HFF-Myc (cell line): ENCODE measurements at regions not wholly inside any gene's neighbourhood (a gene's known extent, or its start where the extent isn't known, plus 50 kb on each side); places are given as distances from the start of the nearest gene placed in this dataset.
"Not testable (repeated sequence)": the region's sequence is repeated elsewhere in the genome, so short reads cannot be mapped to it uniquely, and the experiment has no call there.

ENCODE experiments used
- DNase-seq: peaks from one replicate; pipeline ENCODE4 v3.0.0-alpha.2; 2011; ENCODE audit warnings: low read depth; ENCODE audit errors: extremely low read depth
- H3K4me3 ChIP-seq: replicated peaks from 2 replicates; pipeline ENCODE4 v1.5.1; 2011; ENCODE audit warnings: low read depth, mild to moderate bottlenecking, control low read depth, low read length
- TF ChIP-seq, protein P1 (sequence below): IDR thresholded peaks from 2 replicates; pipeline ENCODE4 v1.5.1; 2012; ENCODE audit warnings: mild to moderate bottlenecking, low read depth, low read length, control low read depth; ENCODE audit errors: missing control alignments

DNA sequence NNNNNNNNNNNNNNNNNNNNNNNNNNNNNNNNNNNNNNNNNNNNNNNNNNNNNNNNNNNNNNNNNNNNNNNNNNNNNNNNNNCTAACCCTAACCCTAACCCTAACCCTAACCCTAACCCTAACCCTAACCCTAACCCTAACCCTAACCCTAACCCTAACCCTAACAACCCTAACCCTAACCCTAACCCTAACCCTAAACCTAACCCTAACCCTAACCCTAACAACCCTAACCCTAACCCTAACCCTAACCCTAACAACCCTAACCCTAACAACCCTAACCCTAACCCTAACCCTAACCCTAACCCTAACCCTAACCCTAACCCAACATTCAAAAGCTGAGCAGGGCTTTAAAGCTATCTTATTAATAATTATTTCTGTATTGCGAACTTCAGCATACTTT is 182.5 kb upstream of the FAM20C start:
- not testable (repeated sequence) for DNase-seq, H3K4me3 ChIP-seq

DNA sequence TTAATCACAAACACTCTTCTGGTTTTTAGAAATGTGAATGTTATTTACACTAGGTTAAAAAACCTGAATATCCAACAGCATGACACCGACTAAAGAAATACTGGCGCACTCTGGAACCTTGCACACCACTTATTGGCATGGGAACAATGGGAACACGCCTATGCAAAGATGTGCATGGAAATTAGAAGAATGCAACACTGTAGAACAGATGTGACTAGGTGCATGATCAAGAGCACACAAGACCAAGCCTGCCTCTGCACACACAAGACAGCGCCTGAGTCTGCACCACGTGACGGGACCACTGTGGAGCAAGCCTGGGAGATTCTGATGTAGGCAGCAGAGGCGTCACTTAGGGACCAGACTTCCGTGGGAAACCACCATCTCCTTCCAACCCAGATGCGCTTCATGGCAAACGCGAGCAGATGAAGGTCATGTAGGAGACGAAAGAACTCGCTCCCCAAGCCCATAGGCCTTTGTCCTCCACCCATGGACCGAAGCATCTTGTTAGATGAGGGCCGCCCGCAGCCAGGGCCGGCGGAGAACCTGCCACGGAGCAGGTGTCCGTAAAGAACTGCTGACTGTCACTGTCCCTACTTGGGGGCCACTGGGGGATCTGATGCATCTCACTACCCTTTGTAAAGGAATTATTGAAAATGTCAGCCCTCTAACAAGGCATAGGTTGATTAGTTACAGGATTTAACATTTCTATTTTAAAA is 159.6 kb upstream of the FAM20C start:
- not testable (repeated sequence) for H3K4me3 ChIP-seq, DNase-seq

- DNase-seq, H3K4me3 ChIP-seq: not testable (repeated sequence)
These were observed 157.2 kb upstream of the FAM20C start for GRCh38 chr7:35121-35541.

- H3K4me3 ChIP-seq, DNase-seq: not testable (repeated sequence)
These were observed 155.8 kb upstream of the FAM20C start for GRCh38 chr7:36539-36938.

- not testable (repeated sequence) for H3K4me3 ChIP-seq, DNase-seq
These were observed 154.7 kb upstream of the FAM20C start for GRCh38 chr7:37656-38055.

- H3K4me3 ChIP-seq, DNase-seq: not testable (repeated sequence)
These were observed 153.9 kb upstream of the FAM20C start for GRCh38 chr7:38444-38843.

GRCh38 chr7:39984-40740 is 152.2 kb upstream of the FAM20C start:
- TF ChIP-seq, protein P1, sequence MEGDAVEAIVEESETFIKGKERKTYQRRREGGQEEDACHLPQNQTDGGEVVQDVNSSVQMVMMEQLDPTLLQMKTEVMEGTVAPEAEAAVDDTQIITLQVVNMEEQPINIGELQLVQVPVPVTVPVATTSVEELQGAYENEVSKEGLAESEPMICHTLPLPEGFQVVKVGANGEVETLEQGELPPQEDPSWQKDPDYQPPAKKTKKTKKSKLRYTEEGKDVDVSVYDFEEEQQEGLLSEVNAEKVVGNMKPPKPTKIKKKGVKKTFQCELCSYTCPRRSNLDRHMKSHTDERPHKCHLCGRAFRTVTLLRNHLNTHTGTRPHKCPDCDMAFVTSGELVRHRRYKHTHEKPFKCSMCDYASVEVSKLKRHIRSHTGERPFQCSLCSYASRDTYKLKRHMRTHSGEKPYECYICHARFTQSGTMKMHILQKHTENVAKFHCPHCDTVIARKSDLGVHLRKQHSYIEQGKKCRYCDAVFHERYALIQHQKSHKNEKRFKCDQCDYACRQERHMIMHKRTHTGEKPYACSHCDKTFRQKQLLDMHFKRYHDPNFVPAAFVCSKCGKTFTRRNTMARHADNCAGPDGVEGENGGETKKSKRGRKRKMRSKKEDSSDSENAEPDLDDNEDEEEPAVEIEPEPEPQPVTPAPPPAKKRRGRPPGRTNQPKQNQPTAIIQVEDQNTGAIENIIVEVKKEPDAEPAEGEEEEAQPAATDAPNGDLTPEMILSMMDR = peak; percentile 7
- H3K4me3 ChIP-seq, DNase-seq: not testable (repeated sequence)

GRCh38 chr7:40799-41750 is 151.3 kb upstream of the FAM20C start:
- TF ChIP-seq, protein P1 = no peak
- H3K4me3 ChIP-seq = no peak overlapping the region
- DNase-seq = no peak

- H3K4me3 ChIP-seq = no peak overlapping the region
- no peak for DNase-seq
- TF ChIP-seq, protein P1 = no peak
These were observed 150.3 kb upstream of the FAM20C start for GRCh38 chr7:41917-42565.
